LNCAP (cell line): ENCODE measurements at regions not wholly inside any gene's neighbourhood (a gene's known extent, or its start where the extent isn't known, plus 50 kb on each side); places are given as distances from the start of the nearest gene placed in this dataset.

Experiments
- CTCF ChIP-seq: fragments of 450-650 bp; IDR thresholded peaks from 2 replicates; pipeline ENCODE4 v1.5.1; 2017; ENCODE audit warnings: mild to moderate bottlenecking

GRCh38 chr2:36079793-36080192 is 275.8 kb upstream of the CRIM1 start:
- no peak for TF ChIP-seq CTCF

- no peak for TF ChIP-seq CTCF
Measured at GRCh38 chr2:36074008-36074407, 281.6 kb upstream of the CRIM1 start.

GRCh38 chr2:36071698-36072097 is 283.9 kb upstream of the CRIM1 start:
- TF ChIP-seq CTCF = no peak

- TF ChIP-seq CTCF = no peak
Measured at GRCh38 chr2:36069074-36069473, 286.5 kb upstream of the CRIM1 start.

GRCh38 chr2:36068086-36068485 is 287.5 kb upstream of the CRIM1 start:
- TF ChIP-seq CTCF = no peak

GRCh38 chr2:36060133-36060532 is 295.4 kb upstream of the CRIM1 start:
- TF ChIP-seq CTCF = no peak

GRCh38 chr2:36059691-36060090 is 295.9 kb upstream of the CRIM1 start:
- TF ChIP-seq CTCF = no peak

GRCh38 chr2:36058953-36059352 is 296.6 kb upstream of the CRIM1 start:
- no peak for TF ChIP-seq CTCF
